HG03354 (cell line): ENCODE measurements at regions not wholly inside any gene's neighbourhood (a gene's known extent, or its start where the extent isn't known, plus 50 kb on each side); places are given as distances from the start of the nearest gene placed in this dataset.
"Not testable (repeated sequence)": the region's sequence is repeated elsewhere in the genome, so short reads cannot be mapped to it uniquely, and the experiment has no call there.

Experiments used
- ATAC-seq: cut with Tn5 transposase; IDR thresholded peaks from one replicate; pipeline ENCODE4 v1.9.1; 2021; ENCODE audit warnings: mild to moderate bottlenecking; ENCODE audit not compliant: unreplicated experiment, poor library complexity, severe bottlenecking

- ATAC-seq: no peak
Observed at GRCh38 chr6:30832864-30833263, 51.5 kb upstream of the DDR1 start.

- no peak for ATAC-seq
Observed at GRCh38 chr6:30830438-30830837, 53.9 kb upstream of the DDR1 start.

GRCh38 chr6:30829639-30830255, 54.6 kb upstream of the DDR1 start:
- no peak for ATAC-seq

GRCh38 chr6:30829033-30829432, 55.3 kb upstream of the DDR1 start:
- ATAC-seq: no peak

- no peak for ATAC-seq
Observed at GRCh38 chr6:30828027-30828962, 56.0 kb upstream of the DDR1 start.

- ATAC-seq: no peak
Observed at GRCh38 chr6:30826961-30827342, 57.4 kb upstream of the DDR1 start.

GRCh38 chr6:30824698-30825097, 59.6 kb upstream of the DDR1 start:
- no peak for ATAC-seq

- ATAC-seq: no peak
Observed at GRCh38 chr6:30823534-30823865, 60.8 kb upstream of the DDR1 start.

GRCh38 chr6:30821862-30822784, 62.2 kb upstream of the DDR1 start:
- no peak for ATAC-seq

GRCh38 chr6:30820193-30820592, 64.1 kb upstream of the DDR1 start:
- ATAC-seq: no peak

GRCh38 chr6:30819297-30819917, 64.9 kb upstream of the DDR1 start:
- no peak for ATAC-seq

- no peak for ATAC-seq
Observed at GRCh38 chr6:30818391-30818841, 65.9 kb upstream of the DDR1 start.

GRCh38 chr6:30816791-30817739, 67.3 kb upstream of the DDR1 start:
- peak; percentile 56 for ATAC-seq

GRCh38 chr6:30816296-30816695, 68.0 kb upstream of the DDR1 start:
- ATAC-seq: not testable (repeated sequence)

GRCh38 chr6:30815041-30815742, 69.1 kb upstream of the DDR1 start:
- not testable (repeated sequence) for ATAC-seq

- ATAC-seq: no peak
Observed at GRCh38 chr6:30814146-30815040, 69.9 kb upstream of the DDR1 start.

GRCh38 chr6:30813631-30814145, 69.3 kb upstream of the IER3 start:
- ATAC-seq: no peak
